SH-SY5Y (cell line): ENCODE measurements at regions not wholly inside any gene's neighbourhood (a gene's known extent, or its start where the extent isn't known, plus 50 kb on each side); places are given as distances from the start of the nearest gene placed in this dataset.

Experiments
- GATA2 ChIP-seq: IDR thresholded peaks from 2 replicates; pipeline ENCODE4 v1.6.1; 2011; ENCODE audit warnings: mild to moderate bottlenecking, low read depth, low read length
- GATA3 ChIP-seq: IDR thresholded peaks from 2 replicates; pipeline ENCODE4 v1.6.1; 2011; ENCODE audit warnings: low read depth, mild to moderate bottlenecking, low read length, moderate library complexity

DNA sequence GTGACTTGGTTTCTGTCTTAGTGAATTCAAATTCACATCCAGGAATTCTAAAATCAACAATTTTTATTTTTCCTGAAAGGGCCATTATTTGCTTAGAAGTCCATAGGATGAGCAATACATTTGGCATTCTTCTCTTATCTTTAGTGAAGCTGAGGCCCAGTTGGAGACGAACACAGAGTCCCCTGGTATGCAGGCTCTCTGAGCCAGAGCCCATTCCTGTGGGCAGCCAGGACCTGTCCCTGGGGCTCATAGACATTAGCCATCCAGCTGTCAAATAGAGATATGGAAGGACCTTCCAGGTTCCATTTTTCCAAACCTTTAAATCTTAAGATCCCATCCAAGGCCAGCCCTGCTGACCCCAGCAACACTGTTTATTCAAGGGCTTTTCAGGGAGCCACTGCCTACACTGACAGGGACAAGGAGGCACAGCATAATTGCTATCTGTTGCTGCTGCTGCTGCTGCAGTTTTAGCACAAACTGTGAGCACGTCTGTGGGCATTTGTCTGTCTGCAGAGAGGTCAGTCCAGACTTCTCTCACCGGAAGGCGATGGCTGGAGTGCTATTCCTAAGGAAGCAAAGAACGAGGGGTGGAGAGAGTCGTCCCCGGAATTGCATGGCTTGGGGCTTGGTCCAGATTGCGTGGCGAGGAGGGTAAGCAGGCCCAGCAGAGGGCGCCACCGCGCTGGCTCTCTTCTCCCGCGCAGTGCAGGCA lies 639.0 kb downstream of the CCDC171 start:
- TF ChIP-seq GATA2, result no peak
- no peak for TF ChIP-seq GATA3
